SH-SY5Y (cell line): ENCODE measurements at regions not wholly inside any gene's neighbourhood (a gene's known extent, or its start where the extent isn't known, plus 50 kb on each side); places are given as distances from the start of the nearest gene placed in this dataset.

Experiments
- GATA2 ChIP-seq: IDR thresholded peaks from 2 replicates; pipeline ENCODE4 v1.6.1; 2011; ENCODE audit warnings: mild to moderate bottlenecking, low read depth, low read length
- GATA3 ChIP-seq: IDR thresholded peaks from 2 replicates; pipeline ENCODE4 v1.6.1; 2011; ENCODE audit warnings: low read depth, mild to moderate bottlenecking, low read length, moderate library complexity

DNA sequence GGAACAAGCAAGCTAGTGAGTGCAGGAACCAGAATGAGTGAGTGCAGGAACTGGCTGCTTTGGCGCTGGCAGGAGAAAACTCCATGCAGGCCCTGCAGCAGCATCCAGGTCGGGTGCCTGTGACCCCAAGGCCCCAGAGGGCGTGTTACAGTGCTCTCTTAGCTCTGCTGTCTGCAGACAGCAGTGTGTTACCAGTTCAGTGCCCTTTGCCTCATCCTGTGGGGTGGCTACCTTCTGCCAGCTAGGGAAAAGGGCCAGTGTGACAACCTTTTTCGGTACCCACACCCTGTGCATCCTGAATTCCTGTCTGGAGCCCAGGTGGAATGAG lies 202.3 kb upstream of the SMIM31 start:
- TF ChIP-seq GATA2 = no peak
- no peak for TF ChIP-seq GATA3
